ENCODE measurements at regions not wholly inside any gene's neighbourhood (a gene's known extent, or its start where the extent isn't known, plus 50 kb on each side); places are given as distances from the start of the nearest gene placed in this dataset.

DNA sequence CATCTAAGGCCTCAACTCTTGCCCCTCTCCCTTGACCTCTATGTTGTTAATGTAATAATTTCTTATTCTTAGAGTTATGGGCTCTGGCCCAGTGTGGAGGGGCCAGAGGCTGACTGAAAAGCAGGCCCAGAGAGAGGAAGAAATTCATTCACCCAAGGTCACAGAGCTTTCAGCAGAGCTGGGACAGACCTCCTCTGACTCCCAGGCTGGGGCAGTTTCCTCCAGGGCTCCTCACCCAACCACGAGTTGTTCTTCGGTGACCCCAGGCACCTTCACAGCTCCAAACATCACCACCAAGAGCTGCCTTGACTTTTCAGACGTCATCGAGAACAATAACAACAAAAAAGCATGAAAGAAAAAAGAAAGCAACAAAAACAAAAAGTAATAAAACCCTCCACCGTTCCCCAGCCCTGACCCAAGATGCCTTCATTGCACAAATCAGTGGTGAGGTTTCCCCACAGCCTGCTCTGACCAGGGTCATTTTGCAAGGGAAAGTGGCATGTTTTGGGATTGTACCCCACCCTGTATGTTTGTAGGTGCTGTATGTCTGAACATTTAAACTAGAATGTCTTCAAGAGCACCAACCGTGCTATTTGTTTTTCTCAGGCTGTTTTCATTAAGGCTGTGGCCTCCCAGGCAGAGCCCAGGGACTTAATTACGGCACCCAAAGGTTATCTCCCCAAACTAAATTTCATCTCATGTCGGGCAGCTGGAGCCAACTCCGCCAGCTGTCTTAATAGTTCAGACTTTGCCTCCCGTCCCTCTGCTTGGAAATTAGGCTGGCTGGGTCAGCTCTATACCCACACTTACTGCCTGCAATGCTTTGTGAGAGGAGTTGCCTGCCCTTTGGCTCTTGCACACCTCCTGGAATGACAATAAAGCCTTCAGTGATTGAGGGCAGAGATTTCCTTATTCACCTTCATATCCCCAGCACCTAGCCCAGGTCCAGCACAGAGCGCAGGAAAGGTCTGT, 173.8 kb downstream of the RPLP1 start:
- DNase-seq (ENCODE audit: low read depth in 3 of 3) = no peak

DNA sequence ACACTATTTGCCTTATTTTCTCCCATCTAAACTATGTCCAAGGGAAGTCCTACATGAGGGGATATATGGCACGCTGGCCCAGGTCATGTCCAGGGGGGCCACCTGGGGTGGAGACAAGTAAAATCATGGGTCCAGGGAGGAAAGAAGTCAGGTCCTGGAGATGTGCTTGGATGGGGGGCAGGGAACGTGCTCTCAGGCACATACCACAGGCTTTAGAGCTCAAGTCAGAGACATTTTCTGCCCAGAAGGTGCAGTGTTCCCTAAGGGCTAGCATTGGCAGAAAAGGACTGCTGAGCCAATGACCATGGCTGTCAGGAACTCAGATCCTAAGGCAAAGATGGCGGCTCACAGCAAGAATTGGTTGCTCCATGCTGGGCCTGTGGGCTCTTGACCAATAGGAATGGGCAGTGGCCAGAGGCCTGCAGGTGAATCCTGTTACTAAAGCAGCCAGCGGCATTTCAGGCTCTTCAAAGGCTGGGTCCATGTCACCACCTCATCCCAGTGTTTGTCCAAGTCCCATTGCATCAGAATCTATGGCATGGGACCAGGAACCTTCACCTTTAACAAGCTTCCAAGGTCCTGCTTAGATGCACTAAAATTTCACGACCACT, 175.0 kb downstream of the RPLP1 start:
- no peak for DNase-seq (ENCODE audit: low read depth in 3 of 3)

DNA sequence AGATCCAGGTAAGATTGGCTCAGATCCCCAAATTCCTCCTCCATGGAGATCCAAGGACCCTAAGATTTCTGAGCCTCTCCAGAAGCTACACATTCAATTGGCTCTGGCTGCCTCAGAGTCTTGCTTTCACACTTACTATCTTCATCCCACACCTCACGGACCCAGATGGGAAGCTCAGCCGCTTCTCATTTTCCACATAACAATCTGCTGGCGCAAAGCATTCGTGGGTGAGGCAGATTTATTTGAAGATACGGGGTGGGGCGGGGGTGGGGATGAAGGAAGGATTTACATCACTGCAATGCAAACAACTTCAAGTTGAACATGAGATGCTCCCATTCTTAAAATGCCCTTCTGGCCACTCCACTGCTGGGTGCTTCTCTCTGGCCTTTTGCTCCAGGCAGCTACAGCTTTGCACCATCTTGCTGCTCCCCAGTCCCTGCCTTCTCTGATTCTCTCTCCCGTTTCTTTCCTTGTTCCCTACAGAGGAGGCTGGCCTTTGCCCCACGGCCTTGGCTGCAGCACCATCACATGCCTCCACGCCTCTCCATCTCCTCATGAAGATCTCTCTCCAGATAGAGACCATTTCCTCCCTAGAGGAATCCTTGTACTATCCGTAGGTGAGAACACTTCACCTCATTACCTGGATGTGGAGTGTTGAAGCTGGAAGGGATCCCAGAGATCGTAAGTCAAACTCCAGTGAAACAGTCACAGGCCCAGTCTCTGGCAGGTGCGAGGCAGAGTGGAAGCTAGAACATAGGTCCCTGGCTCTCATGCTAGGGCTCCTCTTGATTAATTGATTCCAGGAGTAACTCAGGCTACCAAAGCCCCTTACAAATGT, 175.9 kb downstream of the RPLP1 start:
- no peak for DNase-seq (ENCODE audit: low read depth in 3 of 3)

- DNase-seq (ENCODE audit: low read depth in 3 of 3) = peak; percentile 9 to 20 (median 13)
These were observed 177.1 kb downstream of the RPLP1 start for GRCh38 chr15:69629631-69630161.

DNA sequence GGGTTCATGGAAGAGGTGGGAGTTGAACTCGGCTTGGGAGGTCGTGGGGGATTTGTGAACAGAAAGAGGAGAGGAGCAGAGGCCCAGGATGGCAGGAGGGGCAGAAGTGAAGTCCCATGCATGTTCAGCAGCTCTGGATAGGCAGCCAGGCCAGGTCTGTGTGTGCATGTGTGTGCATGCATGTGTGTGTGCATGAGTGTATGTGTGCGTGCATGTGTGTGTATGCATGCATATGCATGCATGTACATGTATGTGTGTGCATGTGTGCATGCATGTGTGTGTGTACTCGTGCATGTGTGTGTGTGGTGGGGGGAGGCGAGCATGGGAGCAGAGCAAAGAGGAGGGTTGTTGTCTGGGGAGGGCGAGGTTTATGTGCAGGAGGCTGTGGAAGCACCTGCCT, 178.4 kb downstream of the RPLP1 start:
- no peak for DNase-seq (ENCODE audit: low read depth in 3 of 3)

- no peak for DNase-seq (ENCODE audit: low read depth in 3 of 3)
These were observed 179.4 kb downstream of the RPLP1 start for GRCh38 chr15:69631978-69632377.

- DNase-seq (ENCODE audit: low read depth in 3 of 3) = no peak
These were observed 182.2 kb downstream of the RPLP1 start for GRCh38 chr15:69634860-69635259.

GRCh38 chr15:69636169-69636915, 183.7 kb downstream of the RPLP1 start:
- DNase-seq (ENCODE audit: low read depth in 3 of 3) = no peak

- DNase-seq (ENCODE audit: low read depth in 3 of 3) = no peak
These were observed 185.2 kb downstream of the RPLP1 start for GRCh38 chr15:69637818-69638217.

GRCh38 chr15:69643476-69643875, 190.9 kb downstream of the RPLP1 start:
- no peak for DNase-seq (ENCODE audit: low read depth in 3 of 3)

GRCh38 chr15:69643971-69644370, 191.4 kb downstream of the RPLP1 start:
- no peak for DNase-seq (ENCODE audit: low read depth in 3 of 3)

- no peak for DNase-seq (ENCODE audit: low read depth in 3 of 3)
These were observed 192.3 kb downstream of the RPLP1 start for GRCh38 chr15:69644876-69645275.

- no peak for DNase-seq (ENCODE audit: low read depth in 3 of 3)
These were observed 194.5 kb downstream of the RPLP1 start for GRCh38 chr15:69647142-69647513.

- DNase-seq (ENCODE audit: low read depth in 3 of 3) = no peak
These were observed 195.6 kb downstream of the RPLP1 start for GRCh38 chr15:69648212-69648611.

DNA sequence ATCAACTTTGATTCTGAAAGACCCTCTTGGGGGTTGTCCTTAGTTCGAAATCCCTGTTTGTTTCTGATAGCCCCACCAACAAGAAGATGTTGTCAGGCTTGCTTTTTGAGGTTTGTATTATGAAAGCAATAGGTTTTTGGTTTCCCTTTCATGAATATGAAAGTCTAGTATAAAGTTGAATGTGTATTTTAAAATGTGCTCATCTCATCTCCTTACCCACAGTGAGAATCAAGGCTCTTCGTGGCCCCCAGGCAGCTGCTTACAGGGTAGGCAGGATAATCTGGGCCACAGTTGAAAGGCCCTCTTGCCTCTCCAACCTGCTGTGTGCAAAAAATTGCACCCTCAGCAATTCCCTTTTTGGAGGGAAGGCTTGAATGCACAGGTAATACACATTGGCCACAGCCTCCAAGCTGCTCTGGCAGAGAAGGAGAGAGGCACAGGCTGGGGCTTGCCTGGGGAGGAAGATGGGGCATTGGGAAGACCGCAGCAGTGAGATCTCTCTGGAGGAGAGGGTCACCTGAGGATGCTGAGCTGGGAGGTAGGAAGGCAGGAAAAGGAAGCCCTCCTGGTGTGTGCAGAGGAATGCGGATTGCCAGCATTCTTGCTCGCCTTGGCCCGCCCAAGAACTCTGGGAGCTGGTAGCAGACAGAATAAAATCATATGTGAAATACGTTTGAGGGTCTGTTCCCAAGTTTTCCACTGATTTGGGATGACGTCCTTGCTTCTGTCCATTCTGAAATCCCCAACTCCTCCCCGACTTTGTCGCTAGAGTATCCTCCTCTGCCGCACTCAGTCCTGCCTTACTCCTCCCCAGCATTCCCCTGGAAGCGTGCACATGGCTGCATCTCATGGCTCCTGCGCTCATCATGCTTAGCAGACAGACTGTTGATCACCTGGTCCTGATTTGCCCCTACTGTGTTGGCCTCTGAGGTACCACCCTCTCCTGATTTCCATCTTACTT, 196.4 kb downstream of the RPLP1 start:
- DNase-seq (ENCODE audit: low read depth in 3 of 3) = no peak

GRCh38 chr15:69652293-69652692, 199.7 kb downstream of the RPLP1 start:
- no peak for DNase-seq (ENCODE audit: low read depth in 3 of 3)

DNA sequence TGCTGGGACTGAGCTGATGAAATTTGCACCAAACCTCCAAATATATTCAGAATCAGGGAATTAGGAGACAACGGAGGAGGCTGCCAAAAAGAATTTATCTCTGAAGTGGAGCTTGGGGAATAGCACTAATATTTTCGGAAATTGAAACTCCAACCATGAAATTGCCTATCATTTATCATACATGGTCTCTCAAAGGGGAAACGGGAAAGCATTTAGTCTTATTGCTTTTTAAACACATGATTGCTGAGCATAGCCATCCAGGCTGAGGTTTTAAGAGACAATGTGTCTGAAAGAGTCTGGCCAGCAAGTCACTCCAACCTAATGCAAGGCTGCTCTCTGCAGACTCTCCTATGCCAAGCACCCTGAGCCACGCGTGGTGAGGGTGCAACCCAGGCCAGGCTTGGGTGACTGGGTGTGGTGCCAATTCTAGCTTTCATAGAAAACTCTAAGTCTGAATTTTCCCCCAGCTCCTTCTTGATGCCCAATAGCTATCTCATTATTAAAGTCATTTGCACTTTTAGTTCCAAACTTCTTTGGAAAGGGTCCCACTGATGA, 200.2 kb downstream of the RPLP1 start:
- DNase-seq (ENCODE audit: low read depth in 3 of 3) = no peak

GRCh38 chr15:69653306-69653705, 200.7 kb downstream of the RPLP1 start:
- DNase-seq (ENCODE audit: low read depth in 3 of 3) = no peak

DNA sequence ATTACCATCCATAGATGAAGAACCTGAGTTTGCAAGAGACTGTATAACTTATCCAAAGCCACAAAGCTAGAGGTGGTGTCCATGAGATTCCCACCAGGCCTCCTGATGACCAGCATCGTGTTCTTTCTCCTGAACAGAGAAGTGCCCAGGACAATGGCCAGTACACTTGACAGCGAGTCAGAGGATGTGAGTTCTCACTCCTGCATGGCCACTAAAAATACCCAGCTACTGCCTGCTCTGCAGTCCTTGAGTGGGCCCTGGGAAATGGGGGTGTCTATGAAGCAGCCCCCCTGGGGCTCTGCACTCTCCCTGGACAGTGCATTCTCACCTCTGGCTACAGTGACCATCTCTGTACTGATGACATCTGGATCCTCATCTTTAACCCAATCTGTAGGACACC, 201.2 kb downstream of the RPLP1 start:
- no peak for DNase-seq (ENCODE audit: low read depth in 3 of 3)
